ENCODE measurements at regions not wholly inside any gene's neighbourhood (a gene's known extent, or its start where the extent isn't known, plus 50 kb on each side); places are given as distances from the start of the nearest gene placed in this dataset.

DNA sequence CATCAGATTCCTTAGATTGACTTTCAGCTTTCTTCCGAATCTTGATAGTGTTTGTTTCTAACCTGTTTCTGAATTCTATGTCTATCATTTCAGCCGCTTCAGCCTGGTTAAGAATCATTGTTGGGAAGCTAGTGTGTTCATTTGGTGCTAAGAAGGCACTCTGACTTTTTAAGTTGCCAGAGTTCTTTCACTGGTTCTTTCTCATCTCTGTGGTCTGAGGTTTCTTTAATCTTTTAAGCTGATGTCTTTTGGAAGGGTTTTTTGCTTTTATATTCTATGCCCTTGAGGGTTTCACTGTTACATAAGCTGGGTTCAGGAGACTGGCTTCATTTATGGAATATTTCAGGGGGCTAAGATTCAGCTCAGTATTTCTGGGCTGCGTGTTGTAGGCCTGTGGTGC lies 104.5 kb upstream of the PRSS58 start:
- DNase-seq (ENCODE audit: low spot score in 2 of 2, unreplicated experiment in 2 of 2): no peak
- H3K27me3 Mint-ChIP-seq (ENCODE audit: low read depth): peaks cover 1% of the 10 kb centered on the region
- H3K9me3 Mint-ChIP-seq: peaks cover 20% of the 10 kb centered on the region
- peaks cover 10% of the 10 kb centered on the region for H3K4me1 Mint-ChIP-seq
- TF ChIP-seq, protein P1, sequence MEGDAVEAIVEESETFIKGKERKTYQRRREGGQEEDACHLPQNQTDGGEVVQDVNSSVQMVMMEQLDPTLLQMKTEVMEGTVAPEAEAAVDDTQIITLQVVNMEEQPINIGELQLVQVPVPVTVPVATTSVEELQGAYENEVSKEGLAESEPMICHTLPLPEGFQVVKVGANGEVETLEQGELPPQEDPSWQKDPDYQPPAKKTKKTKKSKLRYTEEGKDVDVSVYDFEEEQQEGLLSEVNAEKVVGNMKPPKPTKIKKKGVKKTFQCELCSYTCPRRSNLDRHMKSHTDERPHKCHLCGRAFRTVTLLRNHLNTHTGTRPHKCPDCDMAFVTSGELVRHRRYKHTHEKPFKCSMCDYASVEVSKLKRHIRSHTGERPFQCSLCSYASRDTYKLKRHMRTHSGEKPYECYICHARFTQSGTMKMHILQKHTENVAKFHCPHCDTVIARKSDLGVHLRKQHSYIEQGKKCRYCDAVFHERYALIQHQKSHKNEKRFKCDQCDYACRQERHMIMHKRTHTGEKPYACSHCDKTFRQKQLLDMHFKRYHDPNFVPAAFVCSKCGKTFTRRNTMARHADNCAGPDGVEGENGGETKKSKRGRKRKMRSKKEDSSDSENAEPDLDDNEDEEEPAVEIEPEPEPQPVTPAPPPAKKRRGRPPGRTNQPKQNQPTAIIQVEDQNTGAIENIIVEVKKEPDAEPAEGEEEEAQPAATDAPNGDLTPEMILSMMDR (IDR thresholded peaks at IDR 0.05; ENCODE audit: unreplicated experiment): no peak
- H3K4me3 Mint-ChIP-seq: no peak overlapping the region
- H3K36me3 Mint-ChIP-seq: no peaks in the 10 kb centered on the region
- no peak overlapping the region for H3K27ac Mint-ChIP-seq

DNA sequence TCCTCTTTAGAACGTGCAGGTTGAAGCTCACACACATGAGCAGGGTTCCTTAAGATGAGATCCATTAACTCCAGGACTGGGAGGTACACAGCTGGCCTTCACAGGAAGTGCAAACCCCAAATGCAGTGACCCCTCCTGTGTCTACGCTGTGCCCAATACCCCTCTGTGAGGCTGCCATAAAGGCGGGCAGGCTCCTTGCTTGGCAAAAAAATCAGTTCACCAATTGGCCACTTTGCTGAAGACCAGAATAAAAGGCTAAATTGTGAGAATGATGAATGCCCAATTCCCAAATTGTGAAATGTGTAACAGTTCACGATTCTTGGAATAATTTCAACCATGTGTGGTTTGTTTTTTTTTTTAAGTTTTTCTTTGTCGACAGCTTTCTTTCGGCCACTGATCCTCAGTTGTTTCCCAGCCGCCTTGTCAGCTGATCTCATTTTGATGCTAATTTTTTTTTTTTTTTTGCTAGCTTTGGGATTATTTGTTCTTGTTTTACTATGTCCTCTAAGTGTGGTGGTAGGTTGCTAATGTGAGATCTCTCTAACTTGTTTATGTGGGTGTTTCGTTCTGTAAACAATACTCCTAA lies 101.9 kb upstream of the PRSS58 start:
- DNase-seq (ENCODE audit: low spot score in 2 of 2, unreplicated experiment in 2 of 2): no peak
- H3K36me3 Mint-ChIP-seq: no peaks in the 10 kb centered on the region
- peaks cover 7% of the 10 kb centered on the region for H3K27me3 Mint-ChIP-seq (ENCODE audit: low read depth)
- H3K4me1 Mint-ChIP-seq: peaks cover 9% of the 10 kb centered on the region
- TF ChIP-seq, protein P1 (IDR thresholded peaks at IDR 0.05; ENCODE audit: unreplicated experiment): no peak
- no peak overlapping the region for H3K4me3 Mint-ChIP-seq
- no peak overlapping the region for H3K27ac Mint-ChIP-seq
- peaks cover 13% of the 10 kb centered on the region for H3K9me3 Mint-ChIP-seq

DNA sequence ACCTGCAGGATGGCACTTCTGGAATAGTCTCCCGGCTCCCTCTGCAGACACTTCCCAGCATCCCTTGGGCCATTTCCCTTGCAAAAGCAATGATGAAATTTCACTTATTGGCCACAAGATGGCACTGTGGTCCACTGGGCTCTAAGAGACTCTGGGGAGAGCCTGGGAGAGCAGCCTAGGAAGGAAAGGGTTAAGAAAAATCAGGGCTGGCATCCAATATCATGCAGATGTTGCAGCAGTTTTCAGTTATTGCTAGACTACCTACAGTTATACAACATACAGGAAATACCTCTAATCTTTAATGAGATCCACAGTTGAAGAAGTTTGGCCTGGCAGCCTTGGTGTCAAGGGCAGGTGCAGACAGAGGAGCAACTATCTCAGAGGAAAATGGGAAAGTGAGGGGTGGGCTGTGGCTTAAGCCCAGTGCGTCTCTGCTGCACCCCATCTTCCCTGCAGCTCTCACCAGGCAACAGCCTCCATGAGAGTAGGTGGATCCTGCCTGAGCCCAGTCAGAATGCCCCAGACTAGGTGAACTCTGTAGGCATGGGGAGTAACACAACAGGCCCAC lies 100.2 kb upstream of the PRSS58 start:
- TF ChIP-seq, protein P1 (IDR thresholded peaks at IDR 0.05; ENCODE audit: unreplicated experiment): peak; percentile 66
- H3K27ac Mint-ChIP-seq: no peak overlapping the region

DNA sequence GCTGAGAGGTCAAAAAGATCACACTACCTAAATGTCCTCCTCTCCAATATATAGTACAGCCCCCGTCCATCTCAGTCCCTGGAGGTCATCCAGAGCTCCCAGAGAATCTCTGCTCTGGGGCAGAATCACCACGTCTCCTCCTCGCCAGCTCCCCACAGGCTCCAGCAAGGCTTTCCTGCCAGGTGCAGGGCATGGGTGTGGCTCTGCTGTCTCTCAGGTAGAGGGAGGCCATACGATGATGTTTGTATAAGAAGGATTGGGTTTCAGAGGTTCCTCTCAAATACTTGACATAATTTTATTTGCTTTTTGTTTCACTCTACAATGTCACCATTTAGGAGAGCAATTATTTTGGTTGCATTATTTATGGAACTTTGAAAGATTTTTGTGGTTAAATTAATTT lies 98.3 kb upstream of the PRSS58 start:
- DNase-seq (ENCODE audit: low spot score in 2 of 2, unreplicated experiment in 2 of 2): no peak
- Mint-ChIP-seq H3K4me3 (no peak overlapping the region), H3K27me3 (ENCODE audit: low read depth) (peaks cover 22% of the 10 kb centered on the region), H3K27ac (no peak overlapping the region), H3K4me1 (peaks cover 6% of the 10 kb centered on the region), H3K9me3 (peaks cover under 1% of the 10 kb centered on the region), H3K36me3 (no peaks in the 10 kb centered on the region)
- TF ChIP-seq, protein P1 (IDR thresholded peaks at IDR 0.05; ENCODE audit: unreplicated experiment): no peak

More for the DNA sequence above, 100.2 kb upstream of the PRSS58 start:
- no peak for DNase-seq (ENCODE audit: low spot score in 2 of 2, unreplicated experiment in 2 of 2)
- Mint-ChIP-seq H3K36me3 (no peaks in the 10 kb centered on the region), H3K4me3 (peak overlapping the region; percentile 32), H3K27me3 (ENCODE audit: low read depth) (peaks cover 14% of the 10 kb centered on the region), H3K9me3 (peaks cover 13% of the 10 kb centered on the region), H3K4me1 (peaks cover 6% of the 10 kb centered on the region)

DNA sequence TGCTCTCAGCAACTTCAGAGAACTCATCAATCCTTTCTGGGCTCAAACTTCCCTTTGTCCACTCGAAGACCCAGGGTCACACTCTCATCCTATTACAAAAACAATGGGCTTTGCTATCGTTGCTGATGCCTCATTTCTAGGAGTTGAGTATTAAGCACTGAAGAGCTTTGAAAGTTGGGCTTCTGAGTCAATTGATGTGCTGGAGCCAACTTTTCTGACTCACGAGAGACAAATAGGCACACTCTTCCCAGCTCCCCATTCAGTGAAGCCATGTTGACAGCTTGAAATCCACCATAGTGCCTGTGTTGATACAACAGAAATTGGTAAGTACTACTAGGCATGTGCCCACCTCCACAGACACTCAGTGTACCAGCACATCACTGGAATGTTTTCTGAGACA lies 97.5 kb upstream of the PRSS58 start:
- Mint-ChIP-seq H3K4me3 (no peak overlapping the region), H3K27ac (no peak overlapping the region), H3K27me3 (ENCODE audit: low read depth) (peaks cover 26% of the 10 kb centered on the region), H3K4me1 (peaks cover 6% of the 10 kb centered on the region), H3K36me3 (no peaks in the 10 kb centered on the region), H3K9me3 (no peaks in the 10 kb centered on the region)
- TF ChIP-seq, protein P1 (IDR thresholded peaks at IDR 0.05; ENCODE audit: unreplicated experiment): no peak
- DNase-seq (ENCODE audit: low spot score in 2 of 2, unreplicated experiment in 2 of 2): no peak

Data from mesothelial cell of epicardium (in vitro differentiated cells).